ENCODE measurements at regions not wholly inside any gene's neighbourhood (a gene's known extent, or its start where the extent isn't known, plus 50 kb on each side); places are given as distances from the start of the nearest gene placed in this dataset.

DNA sequence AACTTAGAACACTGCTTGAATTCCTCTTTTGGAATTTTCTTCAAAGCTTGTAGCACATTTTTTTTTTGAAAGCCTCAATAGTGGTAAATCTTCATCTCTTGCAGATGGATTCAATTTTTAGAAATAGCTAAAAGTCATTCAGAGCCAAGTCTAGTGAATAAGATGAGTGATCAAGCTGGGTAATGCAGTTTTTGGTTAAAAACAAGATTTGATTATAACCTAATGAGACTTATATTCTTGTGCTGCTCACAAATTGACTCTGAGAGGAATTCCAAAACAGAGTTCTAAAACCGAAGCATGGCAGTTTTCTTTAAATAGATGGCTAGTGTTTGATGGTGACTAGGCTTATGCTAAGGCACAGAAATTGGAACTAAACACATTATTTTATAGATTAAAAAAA lies 2072.6 kb upstream of the CELF4 start:
- TF ChIP-seq, protein P1, sequence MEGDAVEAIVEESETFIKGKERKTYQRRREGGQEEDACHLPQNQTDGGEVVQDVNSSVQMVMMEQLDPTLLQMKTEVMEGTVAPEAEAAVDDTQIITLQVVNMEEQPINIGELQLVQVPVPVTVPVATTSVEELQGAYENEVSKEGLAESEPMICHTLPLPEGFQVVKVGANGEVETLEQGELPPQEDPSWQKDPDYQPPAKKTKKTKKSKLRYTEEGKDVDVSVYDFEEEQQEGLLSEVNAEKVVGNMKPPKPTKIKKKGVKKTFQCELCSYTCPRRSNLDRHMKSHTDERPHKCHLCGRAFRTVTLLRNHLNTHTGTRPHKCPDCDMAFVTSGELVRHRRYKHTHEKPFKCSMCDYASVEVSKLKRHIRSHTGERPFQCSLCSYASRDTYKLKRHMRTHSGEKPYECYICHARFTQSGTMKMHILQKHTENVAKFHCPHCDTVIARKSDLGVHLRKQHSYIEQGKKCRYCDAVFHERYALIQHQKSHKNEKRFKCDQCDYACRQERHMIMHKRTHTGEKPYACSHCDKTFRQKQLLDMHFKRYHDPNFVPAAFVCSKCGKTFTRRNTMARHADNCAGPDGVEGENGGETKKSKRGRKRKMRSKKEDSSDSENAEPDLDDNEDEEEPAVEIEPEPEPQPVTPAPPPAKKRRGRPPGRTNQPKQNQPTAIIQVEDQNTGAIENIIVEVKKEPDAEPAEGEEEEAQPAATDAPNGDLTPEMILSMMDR (IDR thresholded peaks at IDR 0.05): no peak
- no peak for TF ChIP-seq EZH2phosphoT487 (IDR thresholded peaks at IDR 0.05)
